SJCRH30 (cell line): ENCODE measurements at regions not wholly inside any gene's neighbourhood (a gene's known extent, or its start where the extent isn't known, plus 50 kb on each side); places are given as distances from the start of the nearest gene placed in this dataset.

ENCODE experiments used
- DNase-seq, 2 experiments: peaks; one replicate each; pipeline ENCODE4 v3.0.0-alpha.2; 2015 to 2020
- H3K27ac ChIP-seq: fragments of 250-450 bp; sonication (Bioruptor Pico); 2 replicates; pipeline ENCODE4 v1.5.1; 2020; ENCODE audit warnings: mild to moderate bottlenecking, moderate library complexity
- H3K27me3 ChIP-seq: fragments of 250-450 bp; sonication (Bioruptor Pico); 2 replicates; pipeline ENCODE4 v1.5.1; 2020; ENCODE audit warnings: mild to moderate bottlenecking, moderate library complexity
- H3K36me3 ChIP-seq: fragments of 250-450 bp; sonication (Bioruptor Pico); 2 replicates; pipeline ENCODE4 v1.5.1; 2020; ENCODE audit warnings: mild to moderate bottlenecking, moderate library complexity
- H3K4me1 ChIP-seq: fragments of 250-450 bp; sonication (Bioruptor Pico); 2 replicates; pipeline ENCODE4 v1.5.1; 2020; ENCODE audit warnings: mild to moderate bottlenecking, moderate library complexity
- H3K4me3 ChIP-seq: fragments of 250-450 bp; sonication (Bioruptor Pico); 2 replicates; pipeline ENCODE4 v1.5.1; 2020; ENCODE audit warnings: mild to moderate bottlenecking, moderate library complexity
- H3K9me3 ChIP-seq: fragments of 250-450 bp; sonication (Bioruptor Pico); replicated peaks from 2 replicates; pipeline ENCODE4 v1.5.1; 2020; ENCODE audit warnings: mild to moderate bottlenecking, moderate library complexity

GRCh38 chr3:124412644-124413043 is 317.6 kb upstream of the UMPS start:
- H3K4me3 ChIP-seq: no peak overlapping the region
- no peaks in the 10 kb centered on the region for H3K27me3 ChIP-seq
- no peaks in the 10 kb centered on the region for H3K9me3 ChIP-seq

GRCh38 chr3:124413393-124413792 is 316.9 kb upstream of the UMPS start:
- Histone ChIP-seq H3K4me1 (peaks cover 15% of the 10 kb centered on the region), H3K36me3 (0 out of 2 replicates have a peak, but pooled peaks cover 2% of the 10 kb centered on the region), H3K9me3 (no peaks in the 10 kb centered on the region), H3K27ac (no peak overlapping the region), H3K4me3 (no peak overlapping the region), H3K27me3 (no peaks in the 10 kb centered on the region)
- no peak for DNase-seq

More at GRCh38 chr3:124412644-124413043, 317.6 kb upstream of the UMPS start:
- Histone ChIP-seq H3K36me3 (0 out of 2 replicates have a peak, but pooled peaks cover 2% of the 10 kb centered on the region), H3K27ac (no peak overlapping the region), H3K4me1 (peaks cover 15% of the 10 kb centered on the region)
- no peak for DNase-seq

DNA sequence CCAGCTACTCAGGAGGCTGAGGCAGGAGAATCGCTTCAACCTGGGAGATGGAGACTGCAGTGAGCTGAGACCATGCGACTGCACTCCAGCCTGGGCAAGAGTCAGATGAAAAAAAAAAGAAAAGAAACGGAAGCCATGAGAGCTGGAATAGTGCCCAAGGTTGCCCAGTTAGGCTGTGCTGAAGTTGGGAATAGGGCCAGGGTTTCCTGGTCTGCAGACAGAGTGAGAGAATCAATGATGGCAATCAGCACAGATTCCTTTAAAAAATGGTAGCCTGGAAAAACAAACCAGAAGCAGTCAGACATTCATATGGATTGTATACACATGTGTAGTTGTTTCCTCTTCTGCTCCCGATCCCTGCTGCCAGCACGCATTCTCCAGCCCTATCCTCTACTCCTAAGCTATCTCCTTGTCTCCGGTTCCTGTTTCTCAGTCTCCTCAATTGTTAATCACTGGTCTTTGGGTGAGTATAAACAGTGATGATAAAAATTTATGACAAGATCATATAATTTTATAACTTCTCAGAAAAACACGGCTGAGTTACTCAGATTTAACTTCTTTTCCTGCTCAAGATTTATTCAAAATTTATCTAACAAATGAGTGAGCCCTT is 316.2 kb upstream of the UMPS start:
- no peaks in the 10 kb centered on the region for H3K9me3 ChIP-seq
- H3K27ac ChIP-seq: no peak overlapping the region
- DNase-seq: no peak
- no peak overlapping the region for H3K4me3 ChIP-seq
- H3K36me3 ChIP-seq: 0 out of 2 replicates have a peak, but pooled peaks cover 2% of the 10 kb centered on the region
- H3K27me3 ChIP-seq: no peaks in the 10 kb centered on the region
- H3K4me1 ChIP-seq: peaks cover 13% of the 10 kb centered on the region

GRCh38 chr3:124415446-124415960 is 314.7 kb upstream of the UMPS start:
- H3K27me3 ChIP-seq: no peaks in the 10 kb centered on the region
- H3K4me1 ChIP-seq: no peaks in the 10 kb centered on the region
- no peak for DNase-seq
- H3K27ac ChIP-seq: no peak overlapping the region
- no peaks in the 10 kb centered on the region for H3K9me3 ChIP-seq
- no peak overlapping the region for H3K4me3 ChIP-seq
- peaks cover 7% of the 10 kb centered on the region; the same call in 1 of the 2 replicates for H3K36me3 ChIP-seq

DNA sequence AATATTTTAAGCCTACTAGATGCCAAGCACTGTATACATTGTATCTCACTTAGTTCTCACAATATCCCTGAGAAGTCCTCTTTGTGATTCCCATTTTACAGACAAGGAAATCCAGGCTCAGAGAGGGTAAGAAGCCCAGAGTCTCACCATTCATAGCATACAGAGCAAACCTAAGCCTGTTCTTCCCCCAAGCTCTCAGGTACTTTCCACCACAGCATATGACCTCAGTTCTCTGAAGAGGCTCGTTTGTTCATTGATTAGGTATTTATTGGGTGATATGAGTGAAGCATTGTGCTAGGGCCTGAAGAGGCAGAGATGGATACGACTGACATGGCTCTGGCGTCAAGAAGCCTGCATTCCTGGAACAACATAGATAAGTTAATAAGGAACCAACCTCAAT is 310.9 kb upstream of the UMPS start:
- H3K4me1 ChIP-seq: no peaks in the 10 kb centered on the region
- no peaks in the 10 kb centered on the region for H3K27me3 ChIP-seq
- H3K4me3 ChIP-seq: no peak overlapping the region
- DNase-seq: no peak
- H3K27ac ChIP-seq: no peak overlapping the region
- H3K9me3 ChIP-seq: no peaks in the 10 kb centered on the region
- peaks cover 7% of the 10 kb centered on the region for H3K36me3 ChIP-seq

GRCh38 chr3:124420392-124420791 is 309.9 kb upstream of the UMPS start:
- no peak for DNase-seq
- no peak overlapping the region for H3K27ac ChIP-seq
- no peaks in the 10 kb centered on the region for H3K9me3 ChIP-seq
- H3K4me1 ChIP-seq: no peaks in the 10 kb centered on the region
- no peak overlapping the region for H3K4me3 ChIP-seq
- peaks cover 4% of the 10 kb centered on the region for H3K36me3 ChIP-seq
- no peaks in the 10 kb centered on the region for H3K27me3 ChIP-seq

DNA sequence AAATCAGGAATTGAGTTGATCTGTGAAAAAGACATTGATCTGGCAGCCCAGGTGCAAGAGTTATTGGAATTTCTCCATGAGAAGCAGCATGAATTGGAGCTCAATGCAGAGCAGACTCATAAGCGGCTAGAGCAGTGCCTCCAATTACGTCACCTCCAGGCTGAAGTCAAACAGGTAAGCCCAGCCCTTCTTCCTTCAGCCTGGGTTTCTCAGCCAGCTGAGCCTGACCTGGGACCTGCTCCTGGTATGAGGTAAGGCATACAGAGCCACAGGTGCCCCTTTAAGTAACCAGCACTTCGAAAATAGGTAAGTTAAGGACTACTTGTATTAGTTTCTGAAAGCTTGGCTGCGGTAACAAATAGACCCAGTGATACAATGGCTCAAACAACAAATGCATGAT is 307.4 kb upstream of the UMPS start:
- Histone ChIP-seq H3K9me3 (no peaks in the 10 kb centered on the region), H3K4me1 (peaks cover under 1% of the 10 kb centered on the region; the same call in 1 of the 2 replicates), H3K27ac (no peak overlapping the region), H3K36me3 (peaks cover 4% of the 10 kb centered on the region), H3K4me3 (no peak overlapping the region), H3K27me3 (no peaks in the 10 kb centered on the region)
- no peak for DNase-seq

DNA sequence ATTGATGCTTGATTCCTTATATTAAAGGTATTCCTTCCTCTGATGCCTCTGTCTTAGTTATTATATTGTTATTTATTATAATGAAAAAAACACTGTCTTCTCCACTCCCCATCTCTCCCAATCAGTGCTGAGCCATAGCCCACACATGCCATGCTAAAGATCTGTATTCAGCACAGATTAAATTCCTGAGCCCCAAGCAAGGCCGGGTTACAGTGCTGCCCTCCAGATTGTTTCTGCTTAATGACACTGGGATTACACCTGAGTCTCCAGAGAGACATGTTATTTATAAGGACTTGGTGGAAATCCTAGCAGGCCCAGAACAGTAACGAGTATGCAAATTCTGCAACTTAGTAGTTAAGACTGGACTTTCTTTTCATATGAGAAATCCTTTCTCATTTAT is 305.9 kb upstream of the UMPS start:
- no peaks in the 10 kb centered on the region for H3K27me3 ChIP-seq
- H3K4me3 ChIP-seq: no peak overlapping the region
- peaks cover 16% of the 10 kb centered on the region for H3K4me1 ChIP-seq
- peaks cover 4% of the 10 kb centered on the region for H3K36me3 ChIP-seq
- no peak for DNase-seq
- H3K27ac ChIP-seq: no peak overlapping the region
- H3K9me3 ChIP-seq: no peaks in the 10 kb centered on the region

DNA sequence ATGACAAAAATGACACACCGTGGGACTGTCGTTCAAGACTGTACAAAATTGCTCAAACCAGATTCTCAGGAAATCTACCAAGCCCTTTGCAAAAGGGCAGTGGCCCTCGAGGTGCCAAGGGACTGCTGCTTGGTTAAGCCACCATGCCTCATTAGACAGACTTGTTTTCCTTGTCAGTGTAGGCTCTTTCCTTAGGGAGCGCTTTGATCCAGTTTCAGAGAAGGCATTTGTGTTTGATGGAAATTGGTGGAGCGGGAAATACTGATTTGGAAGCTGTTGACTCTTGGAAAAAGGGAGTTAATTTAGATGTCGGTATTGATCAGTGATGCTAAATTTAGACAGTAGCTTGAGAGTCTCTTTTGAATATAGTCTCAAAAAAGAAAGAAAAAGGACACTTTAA is 304.3 kb upstream of the UMPS start:
- H3K9me3 ChIP-seq: no peaks in the 10 kb centered on the region
- H3K4me1 ChIP-seq: peaks cover 25% of the 10 kb centered on the region
- no peaks in the 10 kb centered on the region; the same call in 1 of the 2 replicates for H3K36me3 ChIP-seq
- no peak overlapping the region for H3K27ac ChIP-seq
- H3K27me3 ChIP-seq: no peaks in the 10 kb centered on the region
- H3K4me3 ChIP-seq: no peak overlapping the region
- no peak for DNase-seq

DNA sequence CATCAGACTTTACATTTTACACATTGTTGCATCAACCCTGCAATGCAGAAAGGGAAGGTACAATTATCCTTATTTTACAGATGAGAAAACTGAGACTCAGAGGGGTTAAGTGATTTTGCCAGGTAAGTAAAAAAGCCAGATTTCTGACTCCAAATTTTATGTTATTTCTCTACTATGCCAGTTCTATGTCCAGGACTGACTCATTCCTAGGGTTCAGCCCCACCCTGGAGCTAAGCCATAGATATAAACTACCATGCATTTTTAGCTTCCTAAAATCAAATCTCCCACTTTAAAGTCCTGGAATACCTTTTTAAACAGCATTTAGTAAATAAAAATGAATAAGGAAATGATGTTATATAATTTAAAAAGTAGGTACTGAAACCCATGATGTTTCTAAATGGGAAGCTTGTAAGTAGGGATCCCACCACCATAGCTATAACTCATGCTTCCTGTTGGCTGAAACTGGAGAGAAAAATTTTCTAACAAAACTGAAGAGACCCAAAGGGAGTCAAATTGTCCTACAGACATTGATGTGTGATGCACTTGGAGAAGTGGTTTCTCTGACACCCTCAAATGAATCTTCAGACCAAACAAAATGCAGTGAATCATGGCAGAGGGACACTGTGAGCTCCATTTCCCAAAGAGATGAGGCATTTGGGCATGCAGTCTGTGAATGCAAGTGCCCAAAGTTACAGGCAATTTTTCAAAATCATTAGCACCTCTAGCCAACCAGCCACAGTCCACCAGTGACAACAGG is 301.7 kb upstream of the UMPS start:
- no peak for DNase-seq
- H3K27me3 ChIP-seq: no peaks in the 10 kb centered on the region
- H3K4me1 ChIP-seq: peaks cover 25% of the 10 kb centered on the region
- H3K36me3 ChIP-seq: no peaks in the 10 kb centered on the region
- peak overlapping the region; percentile 61 for H3K27ac ChIP-seq
- H3K4me3 ChIP-seq: no peak overlapping the region
- no peaks in the 10 kb centered on the region for H3K9me3 ChIP-seq

- Histone ChIP-seq H3K4me3 (no peak overlapping the region), H3K4me1 (peaks cover 25% of the 10 kb centered on the region), H3K36me3 (no peaks in the 10 kb centered on the region), H3K9me3 (no peaks in the 10 kb centered on the region), H3K27ac (peak overlapping the region; percentile 61), H3K27me3 (no peaks in the 10 kb centered on the region)
- peak; percentile 53 to 83 for DNase-seq
Observed at GRCh38 chr3:124429129-124429815, 301.0 kb upstream of the UMPS start.

DNA sequence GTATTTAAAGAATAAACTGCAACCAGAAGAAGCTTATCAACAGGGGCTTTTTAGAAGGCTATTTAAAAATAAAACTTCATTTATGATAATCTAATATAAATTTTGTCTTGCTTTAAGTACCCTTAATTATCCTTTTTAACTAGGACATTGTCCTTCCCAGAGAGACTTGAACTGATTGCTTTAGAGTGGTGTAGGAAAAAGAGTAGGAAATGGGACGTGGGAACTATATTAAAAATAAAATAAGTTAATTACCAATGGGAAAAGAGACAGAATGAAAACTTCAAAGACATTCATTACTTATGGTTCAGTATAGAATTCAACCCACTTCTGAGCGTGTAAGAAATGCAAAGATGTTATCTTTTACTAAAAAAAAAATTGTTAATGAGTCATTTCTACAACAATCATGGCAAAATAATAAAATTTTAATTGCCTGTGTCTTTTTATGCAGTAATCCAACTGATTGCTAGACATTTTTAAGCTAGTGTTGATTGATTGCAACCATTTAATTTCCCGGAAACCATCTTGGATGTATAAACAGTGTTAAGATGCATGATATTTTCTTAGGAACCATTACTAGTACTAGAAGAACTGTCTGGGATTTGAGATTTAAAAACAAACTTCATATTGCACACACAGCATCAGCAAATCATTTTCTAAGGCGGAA is 298.8 kb upstream of the UMPS start:
- Histone ChIP-seq H3K27ac (no peak overlapping the region), H3K4me3 (no peak overlapping the region), H3K9me3 (peaks cover 7% of the 10 kb centered on the region), H3K4me1 (peaks cover 25% of the 10 kb centered on the region), H3K27me3 (no peaks in the 10 kb centered on the region), H3K36me3 (peaks cover 6% of the 10 kb centered on the region)
- DNase-seq: no peak

- no peaks in the 10 kb centered on the region for H3K27me3 ChIP-seq
- DNase-seq: no peak
- peaks cover 6% of the 10 kb centered on the region for H3K36me3 ChIP-seq
- H3K27ac ChIP-seq: no peak overlapping the region
- H3K9me3 ChIP-seq: peaks cover 7% of the 10 kb centered on the region
- H3K4me1 ChIP-seq: peaks cover 11% of the 10 kb centered on the region
- H3K4me3 ChIP-seq: no peak overlapping the region
Observed at GRCh38 chr3:124434176-124434575, 296.1 kb upstream of the UMPS start.

DNA sequence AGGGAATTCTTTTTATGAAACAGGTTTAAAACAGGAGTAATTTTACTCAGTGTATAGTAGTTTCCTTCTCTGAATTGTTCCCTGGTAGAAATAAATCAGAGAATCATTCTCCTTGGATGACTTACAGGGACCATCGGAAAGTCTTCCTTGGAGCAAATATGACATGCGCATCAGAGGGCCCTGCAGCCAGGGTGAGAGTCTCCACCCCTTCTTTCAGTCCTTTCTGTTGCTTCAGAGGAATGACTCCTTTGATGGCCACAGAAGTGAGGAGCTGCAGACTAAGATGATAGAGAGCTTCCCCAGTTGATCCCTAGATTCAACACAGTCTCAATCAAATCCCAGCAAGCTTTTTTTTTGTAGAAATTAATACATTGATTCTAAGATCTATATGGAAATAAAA is 294.8 kb upstream of the UMPS start:
- no peak overlapping the region for H3K4me3 ChIP-seq
- H3K4me1 ChIP-seq: 0 out of 2 replicates have a peak, but pooled peaks cover 5% of the 10 kb centered on the region
- H3K9me3 ChIP-seq: peaks cover 7% of the 10 kb centered on the region
- peaks cover 6% of the 10 kb centered on the region for H3K36me3 ChIP-seq
- DNase-seq: no peak
- no peak overlapping the region for H3K27ac ChIP-seq
- no peaks in the 10 kb centered on the region for H3K27me3 ChIP-seq
